H9 (cell line): ENCODE measurements at regions not wholly inside any gene's neighbourhood (a gene's known extent, or its start where the extent isn't known, plus 50 kb on each side); places are given as distances from the start of the nearest gene placed in this dataset.

Source experiments
- DNase-seq: peaks from one replicate; pipeline ENCODE4 v3.0.0-alpha.2; 2017
- H2AFZ ChIP-seq: one replicate; pipeline ENCODE4 v1.6.1; 2013; ENCODE audit warnings: mild to moderate bottlenecking, low read length, control low read depth, moderate library complexity
- H2AK5ac ChIP-seq: 2 replicates; pipeline ENCODE4 v1.6.1; 2013; ENCODE audit warnings: low read length, control low read depth, mixed read lengths; ENCODE audit not compliant: insufficient read length
- H2BK120ac ChIP-seq: one replicate; pipeline ENCODE4 v1.6.1; 2013; ENCODE audit warnings: low read depth, mild to moderate bottlenecking, low read length, control low read depth, inconsistent platforms; ENCODE audit not compliant: poor library complexity, severe bottlenecking
- H2BK12ac ChIP-seq: 2 replicates; pipeline ENCODE4 v1.6.1; 2013; ENCODE audit warnings: low read length, control low read depth, mixed read lengths, low read depth; ENCODE audit not compliant: insufficient read length
- H2BK15ac ChIP-seq: 2 replicates; pipeline ENCODE4 v1.6.1; 2013; ENCODE audit warnings: low read depth, low read length, control low read depth
- H2BK20ac ChIP-seq: one replicate; pipeline ENCODE4 v1.6.1; 2013; ENCODE audit warnings: low read depth, mild to moderate bottlenecking, low read length, control low read depth, inconsistent platforms; ENCODE audit not compliant: poor library complexity, severe bottlenecking
- H2BK5ac ChIP-seq: 2 replicates; pipeline ENCODE4 v1.6.1; 2013; ENCODE audit warnings: low read length, control low read depth, mixed read lengths; ENCODE audit not compliant: insufficient read length
- H3K14ac ChIP-seq: 2 replicates; pipeline ENCODE4 v1.6.1; 2013; ENCODE audit warnings: low read length, control low read depth; ENCODE audit not compliant: insufficient read depth
- H3K18ac ChIP-seq: 2 replicates; pipeline ENCODE4 v1.6.1; 2013; ENCODE audit warnings: low read depth, mild to moderate bottlenecking, mixed read lengths, low read length, control low read depth; ENCODE audit not compliant: insufficient read length
- H3K23ac ChIP-seq: 2 replicates; pipeline ENCODE4 v1.6.1; 2013; ENCODE audit warnings: low read length, control low read depth, mixed read lengths, low read depth; ENCODE audit not compliant: insufficient read length
- H3K23me2 ChIP-seq: 2 replicates; pipeline ENCODE4 v1.6.1; 2013; ENCODE audit warnings: low read depth, mild to moderate bottlenecking, mixed read lengths, low read length, control low read depth; ENCODE audit not compliant: insufficient read length, poor library complexity, severe bottlenecking
- H3K27ac ChIP-seq: 2 replicates; pipeline ENCODE4 v1.5.1; 2013; ENCODE audit warnings: low read length, control low read depth, mixed read lengths, low read depth; ENCODE audit not compliant: insufficient read length
- H3K27me3 ChIP-seq: 2 replicates; pipeline ENCODE4 v1.6.1; 2013; ENCODE audit warnings: low read length, control low read depth, inconsistent platforms; ENCODE audit not compliant: insufficient read depth
- H3K4ac ChIP-seq: 2 replicates; pipeline ENCODE4 v1.6.1; 2013; ENCODE audit warnings: low read depth, mild to moderate bottlenecking, control low read depth, inconsistent platforms, low read length, moderate library complexity
- H3K4me1 ChIP-seq: 2 replicates; pipeline ENCODE4 v1.6.1; 2013; ENCODE audit warnings: low read length, control low read depth, inconsistent platforms; ENCODE audit not compliant: insufficient read depth
- H3K4me2 ChIP-seq: 2 replicates; pipeline ENCODE4 v1.6.1; 2013; ENCODE audit warnings: low read length, control low read depth, mixed read lengths; ENCODE audit not compliant: insufficient read length, insufficient read depth
- H3K56ac ChIP-seq: 2 replicates; pipeline ENCODE4 v1.6.1; 2013; ENCODE audit warnings: low read depth, mild to moderate bottlenecking, mixed read lengths, low read length, control low read depth; ENCODE audit not compliant: insufficient read length
- H3K79me1 ChIP-seq: 2 replicates; pipeline ENCODE4 v1.6.1; 2013; ENCODE audit warnings: low read depth, mild to moderate bottlenecking, moderate library complexity, low read length, control low read depth, inconsistent platforms; ENCODE audit not compliant: insufficient read depth, poor library complexity, severe bottlenecking
- H3K79me2 ChIP-seq: 2 replicates; pipeline ENCODE4 v1.6.1; 2013; ENCODE audit warnings: low read length, control low read depth, inconsistent platforms; ENCODE audit not compliant: insufficient read depth
- H3K9ac ChIP-seq: 2 replicates; pipeline ENCODE4 v1.6.1; 2013; ENCODE audit warnings: low read length, control low read depth, mixed read lengths; ENCODE audit not compliant: insufficient read length; ENCODE audit errors: extremely low read depth
- H3K9me3 ChIP-seq: one replicate; pipeline ENCODE4 v1.6.1; 2013; ENCODE audit warnings: low read depth, low read length, inconsistent platforms; ENCODE audit not compliant: control insufficient read depth
- H3T11ph ChIP-seq: one replicate; pipeline ENCODE4 v1.6.1; 2013; ENCODE audit warnings: mild to moderate bottlenecking, low read length, control low read depth, inconsistent platforms
- H4K20me1 ChIP-seq: one replicate; pipeline ENCODE4 v1.6.1; 2013; ENCODE audit not compliant: control insufficient read depth, insufficient read length, insufficient read depth
- H4K5ac ChIP-seq: 2 replicates; pipeline ENCODE4 v1.6.1; 2013; ENCODE audit warnings: low read depth, mild to moderate bottlenecking, mixed read lengths, low read length, control low read depth; ENCODE audit not compliant: insufficient read length
- H4K8ac ChIP-seq: replicated peaks from 2 replicates; pipeline ENCODE4 v1.6.1; 2013; ENCODE audit warnings: low read length, control low read depth, mixed read lengths, low read depth; ENCODE audit not compliant: insufficient read length
- H4K91ac ChIP-seq: 2 replicates; pipeline ENCODE4 v1.6.1; 2013; ENCODE audit warnings: low read depth, mild to moderate bottlenecking, moderate library complexity, mixed read lengths, low read length, control low read depth; ENCODE audit not compliant: insufficient read length
- H3K27ac Mint-ChIP-seq, 3 experiments: 2 replicates in 2 of 3; 3 replicates in 1 of 3; pipeline ENCODE4 v1.8.0; 2020 to 2021; ENCODE audit warnings: mixed read lengths in 3 of 3, mild to moderate bottlenecking in 1 of 3, moderate library complexity in 1 of 3
- H3K27me3 Mint-ChIP-seq: 2 replicates; pipeline ENCODE4 v1.8.0; 2021; ENCODE audit warnings: low read depth, mild to moderate bottlenecking, moderate library complexity, mixed read lengths
- H3K36me3 Mint-ChIP-seq, 3 experiments: 2 replicates in 2 of 3; 3 replicates in 1 of 3; pipeline ENCODE4 v1.8.0; 2020 to 2021; ENCODE audit warnings: low read depth in 3 of 3, mixed read lengths in 3 of 3; ENCODE audit not compliant: insufficient read depth in 1 of 3
- H3K4me1 Mint-ChIP-seq, 2 experiments: 2 replicates each; pipeline ENCODE4 v1.8.0; 2020; ENCODE audit warnings: mixed read lengths in 2 of 2
- H3K4me3 Mint-ChIP-seq, 2 experiments: 2 replicates in 1 of 2; 3 replicates in 1 of 2; pipeline ENCODE4 v1.8.0; 2020 to 2021; ENCODE audit warnings: mild to moderate bottlenecking in 2 of 2, mixed read lengths in 2 of 2, moderate library complexity in 1 of 2
- H3K9me3 Mint-ChIP-seq, 2 experiments: 2 replicates in 1 of 2; 3 replicates in 1 of 2; pipeline ENCODE4 v1.8.0; 2020; ENCODE audit warnings: mild to moderate bottlenecking in 2 of 2, mixed read lengths in 2 of 2, moderate library complexity in 1 of 2
- WGBS: extraction: QIAGEN DNeasy Blood & Tissue Kit; methylation state at CpG from one replicate; pipeline ENCODE4 v1.1.7; 2013; ENCODE audit warnings: missing lambda C conversion rate, low lambda C conversion rate, mixed read lengths; ENCODE audit not compliant: insufficient read length; ENCODE audit errors: extremely low coverage; 5-methylcytosine and 5-hydroxymethylcytosine counted together
- TF ChIP-seq, protein P1 (sequence below): fragments of 200-600 bp; sonication (generic); conservative IDR thresholded peaks from 3 replicates; pipeline ENCODE4 v1.8.0; 2021; ENCODE audit warnings: antibody characterized with exemption, mild to moderate bottlenecking

- Histone ChIP-seq H2BK15ac (no peak overlapping the region), H2AK5ac (no peak overlapping the region), H4K8ac (no peak overlapping the region), H2AFZ (no peak overlapping the region), H3K14ac (no peak overlapping the region), H3K4me1 (peaks cover 3% of the 10 kb centered on the region; the same call in 1 of the 2 replicates), H2BK20ac (no peak overlapping the region), H3K9me3 (no peaks in the 10 kb centered on the region), H3K79me2 (no peaks in the 10 kb centered on the region), H2BK120ac (no peak overlapping the region), H3K4me2 (no peak overlapping the region), H3K23me2 (no peaks in the 10 kb centered on the region), H3K79me1 (no peaks in the 10 kb centered on the region), H4K20me1 (no peaks in the 10 kb centered on the region), H3K23ac (no peak overlapping the region), H3K27ac (no peak overlapping the region), H4K91ac (no peak overlapping the region), H2BK12ac (no peak overlapping the region), H3T11ph (no peak overlapping the region), H3K56ac (no peak overlapping the region), H3K18ac (no peak overlapping the region), H4K5ac (no peak overlapping the region), H3K4ac (no peak overlapping the region), H3K9ac (no peak overlapping the region), H2BK5ac (no peak overlapping the region), H3K27me3 (no peaks in the 10 kb centered on the region)
- Mint-ChIP-seq H3K9me3 (peaks cover under 1 to 1% of the 10 kb centered on the region in 2 experiments; a peak in 1 of 5 replicates), H3K4me3 (no peak overlapping the region), H3K27me3 (no peaks in the 10 kb centered on the region; the same call in 1 of the 2 replicates), H3K4me1 (peaks cover 26% of the 10 kb centered on the region in 2 experiments), H3K36me3 (no peaks in the 10 kb centered on the region), H3K27ac (no peak overlapping the region)
- no peak for DNase-seq
- TF ChIP-seq, protein P1, sequence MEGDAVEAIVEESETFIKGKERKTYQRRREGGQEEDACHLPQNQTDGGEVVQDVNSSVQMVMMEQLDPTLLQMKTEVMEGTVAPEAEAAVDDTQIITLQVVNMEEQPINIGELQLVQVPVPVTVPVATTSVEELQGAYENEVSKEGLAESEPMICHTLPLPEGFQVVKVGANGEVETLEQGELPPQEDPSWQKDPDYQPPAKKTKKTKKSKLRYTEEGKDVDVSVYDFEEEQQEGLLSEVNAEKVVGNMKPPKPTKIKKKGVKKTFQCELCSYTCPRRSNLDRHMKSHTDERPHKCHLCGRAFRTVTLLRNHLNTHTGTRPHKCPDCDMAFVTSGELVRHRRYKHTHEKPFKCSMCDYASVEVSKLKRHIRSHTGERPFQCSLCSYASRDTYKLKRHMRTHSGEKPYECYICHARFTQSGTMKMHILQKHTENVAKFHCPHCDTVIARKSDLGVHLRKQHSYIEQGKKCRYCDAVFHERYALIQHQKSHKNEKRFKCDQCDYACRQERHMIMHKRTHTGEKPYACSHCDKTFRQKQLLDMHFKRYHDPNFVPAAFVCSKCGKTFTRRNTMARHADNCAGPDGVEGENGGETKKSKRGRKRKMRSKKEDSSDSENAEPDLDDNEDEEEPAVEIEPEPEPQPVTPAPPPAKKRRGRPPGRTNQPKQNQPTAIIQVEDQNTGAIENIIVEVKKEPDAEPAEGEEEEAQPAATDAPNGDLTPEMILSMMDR = no peak
- no CpG with 5 or more reads among the region's 4 CpGs for WGBS
These were observed 348.0 kb downstream of the SOX9 start for GRCh38 chr17:72468841-72469240.
